Upper lobe of right lung (tissue), 1 donor: ENCODE measurements at regions not wholly inside any gene's neighbourhood (a gene's known extent, or its start where the extent isn't known, plus 50 kb on each side); places are given as distances from the start of the nearest gene placed in this dataset.

Experiments
- ATAC-seq: fragments of 200-7000 bp; cut with Tn5 transposase; one replicate; pipeline ENCODE4 v1.9.1; 2020; ENCODE audit warnings: mild to moderate bottlenecking, moderate library complexity
- DNase-seq: peaks from one replicate; pipeline ENCODE4 v3.0.0-alpha.2; 2020
- H3K27ac ChIP-seq: fragments of 200-600 bp; one replicate; pipeline ENCODE4 v1.8.0; 2022
- H3K27me3 ChIP-seq: fragments of 200-600 bp; one replicate; pipeline ENCODE4 v1.8.0; 2022; ENCODE audit warnings: mild to moderate bottlenecking
- H3K36me3 ChIP-seq: fragments of 200-600 bp; one replicate; pipeline ENCODE4 v1.8.0; 2022
- H3K4me1 ChIP-seq: fragments of 200-600 bp; one replicate; pipeline ENCODE4 v1.8.0; 2022
- H3K4me3 ChIP-seq: fragments of 200-600 bp; one replicate; pipeline ENCODE4 v1.8.0; 2022; ENCODE audit warnings: mild to moderate bottlenecking
- H3K9me3 ChIP-seq: fragments of 200-600 bp; one replicate; pipeline ENCODE4 v1.8.0; 2022
- CTCF ChIP-seq: fragments of 200-600 bp; IDR thresholded peaks from one replicate; pipeline ENCODE4 v1.8.0; 2022; ENCODE audit warnings: antibody characterized with exemption
- intact Hi-C: fragments of 100-400 bp; cut with DNase I; formaldehyde crosslinking; loops from one replicate; pipeline ENCODE4 v1.11.0; 2022
- donor health status: DM: no; HTN: yes; CAD: no; lungs with severe emphysema.

GRCh38 chr9:1461812-1462211 lies 411.7 kb downstream of the DMRT2 start:
- no peak for TF ChIP-seq CTCF
- intact Hi-C loops: no loop called here
- H3K36me3 ChIP-seq: no peaks in the 10 kb centered on the region
- no peaks in the 10 kb centered on the region for H3K4me1 ChIP-seq
- H3K4me3 ChIP-seq: no peak overlapping the region
- DNase-seq: no peak
- no peak for ATAC-seq
- H3K27me3 ChIP-seq: no peaks in the 10 kb centered on the region
- H3K27ac ChIP-seq: no peak overlapping the region
- H3K9me3 ChIP-seq: no peaks in the 10 kb centered on the region

DNA sequence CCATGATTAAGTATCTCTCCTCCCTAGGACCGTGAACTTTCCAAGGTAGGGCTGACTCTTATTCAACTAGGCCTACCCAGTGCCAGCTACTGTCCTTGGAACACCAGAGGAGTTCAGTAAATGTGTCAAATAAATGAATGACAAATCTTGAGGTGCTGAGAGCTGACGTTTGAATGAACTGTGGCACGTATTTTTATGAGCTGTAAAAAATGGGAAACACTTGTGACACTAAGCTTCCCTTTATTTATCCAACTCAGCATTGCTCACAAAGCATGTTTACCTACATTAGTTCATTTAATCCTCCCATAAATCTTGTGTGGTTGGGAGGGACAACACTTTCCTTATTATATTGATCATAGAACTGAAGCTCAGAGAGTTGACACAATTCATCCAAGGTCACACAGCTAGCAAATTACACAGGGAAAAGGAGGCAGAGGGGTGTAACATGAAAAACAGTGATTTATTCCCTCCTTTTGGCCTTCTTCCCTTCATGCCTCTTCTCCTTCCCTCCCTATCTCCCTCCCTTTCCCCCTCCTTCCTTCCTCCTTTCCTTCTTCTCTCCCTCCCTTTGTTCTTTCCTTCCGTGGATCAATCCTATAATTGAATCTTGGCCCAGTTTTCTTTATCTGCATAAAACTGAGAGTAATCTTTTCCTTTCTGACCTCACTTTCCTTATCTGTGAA lies 412.6 kb downstream of the DMRT2 start:
- no peak for ATAC-seq
- Histone ChIP-seq H3K4me3 (no peak overlapping the region), H3K27ac (no peak overlapping the region), H3K4me1 (no peaks in the 10 kb centered on the region), H3K27me3 (no peaks in the 10 kb centered on the region), H3K9me3 (no peaks in the 10 kb centered on the region), H3K36me3 (no peaks in the 10 kb centered on the region)
- no peak for TF ChIP-seq CTCF
- intact Hi-C loops: no loop called here
- no peak for DNase-seq

GRCh38 chr9:1469996-1470395 lies 419.8 kb downstream of the DMRT2 start:
- Histone ChIP-seq H3K4me3 (no peak overlapping the region), H3K27ac (no peak overlapping the region), H3K4me1 (no peaks in the 10 kb centered on the region), H3K36me3 (no peaks in the 10 kb centered on the region), H3K9me3 (no peaks in the 10 kb centered on the region), H3K27me3 (no peaks in the 10 kb centered on the region)
- ATAC-seq (no peak), DNase-seq (no peak)
- TF ChIP-seq CTCF: no peak
- intact Hi-C loops: no loop called here

DNA sequence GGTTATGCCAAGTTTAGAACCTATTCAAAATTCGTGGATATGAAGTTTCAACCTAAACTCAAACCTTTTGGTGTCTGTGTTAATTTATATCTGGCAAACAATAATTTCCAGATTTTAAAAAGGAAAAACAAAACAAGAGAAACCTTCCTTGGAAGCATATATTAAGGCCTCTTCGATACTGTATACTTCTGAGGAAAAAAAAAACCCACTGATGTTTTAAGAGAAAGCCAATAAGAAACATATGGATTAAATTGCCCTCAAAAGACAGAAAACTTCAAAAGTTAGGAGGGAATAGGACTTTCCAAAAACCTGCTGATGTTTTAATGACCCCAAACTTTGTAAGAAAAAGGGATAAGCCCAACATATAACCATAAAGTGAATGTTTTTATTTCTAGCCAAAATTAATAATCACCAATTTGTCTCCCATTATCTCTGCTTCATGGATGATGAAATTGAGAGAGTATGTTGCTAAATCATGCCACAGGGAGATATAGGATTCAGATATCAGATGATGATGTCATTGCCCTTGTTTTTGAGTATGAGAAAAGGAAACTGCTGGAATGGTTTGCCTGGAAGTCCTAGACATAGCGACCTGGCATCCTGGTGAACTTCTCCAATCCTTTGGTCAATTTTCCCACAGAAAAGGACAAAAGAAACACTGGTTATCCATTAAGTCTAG lies 423.9 kb downstream of the DMRT2 start:
- Histone ChIP-seq H3K4me3 (no peak overlapping the region), H3K27ac (no peak overlapping the region), H3K4me1 (no peaks in the 10 kb centered on the region), H3K36me3 (no peaks in the 10 kb centered on the region), H3K27me3 (no peaks in the 10 kb centered on the region), H3K9me3 (no peaks in the 10 kb centered on the region)
- intact Hi-C loops: no loop called here
- no peak for ATAC-seq
- TF ChIP-seq CTCF: no peak
- no peak for DNase-seq

GRCh38 chr9:1474671-1475070 lies 424.5 kb downstream of the DMRT2 start:
- no peak for TF ChIP-seq CTCF
- intact Hi-C loops: no loop called here
- Histone ChIP-seq H3K9me3 (no peaks in the 10 kb centered on the region), H3K4me1 (no peaks in the 10 kb centered on the region), H3K4me3 (no peak overlapping the region), H3K36me3 (no peaks in the 10 kb centered on the region), H3K27ac (no peak overlapping the region), H3K27me3 (no peaks in the 10 kb centered on the region)
- ATAC-seq (no peak), DNase-seq (no peak)
